ENCODE measurements at regions not wholly inside any gene's neighbourhood (a gene's known extent, or its start where the extent isn't known, plus 50 kb on each side); places are given as distances from the start of the nearest gene placed in this dataset.
"Not testable (repeated sequence)": the region's sequence is repeated elsewhere in the genome, so short reads cannot be mapped to it uniquely, and the experiment has no call there.

DNA sequence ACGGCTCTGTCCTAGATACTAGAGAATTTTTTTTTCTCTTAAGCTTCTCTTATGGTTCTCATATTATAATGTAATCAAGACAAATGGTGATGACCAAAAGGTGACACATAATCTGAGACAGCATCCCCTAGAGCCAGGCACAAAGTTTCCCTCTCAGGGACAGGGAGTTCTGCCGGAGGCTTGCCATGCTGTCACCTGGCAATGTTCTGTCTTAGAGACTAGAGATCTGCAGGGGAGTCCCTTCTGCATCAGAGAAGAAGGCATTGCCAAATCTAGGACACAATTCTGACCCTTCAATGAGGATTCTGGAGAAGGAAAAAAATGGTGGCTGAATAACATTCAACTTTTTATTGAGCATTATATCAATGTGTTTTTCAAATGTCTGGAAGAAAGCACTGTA, 261.2 kb upstream of the TRPC7 start:
- DNase-seq (ENCODE audit: low read depth in 4 of 4, low spot score in 1 of 4), result no peak

DNA sequence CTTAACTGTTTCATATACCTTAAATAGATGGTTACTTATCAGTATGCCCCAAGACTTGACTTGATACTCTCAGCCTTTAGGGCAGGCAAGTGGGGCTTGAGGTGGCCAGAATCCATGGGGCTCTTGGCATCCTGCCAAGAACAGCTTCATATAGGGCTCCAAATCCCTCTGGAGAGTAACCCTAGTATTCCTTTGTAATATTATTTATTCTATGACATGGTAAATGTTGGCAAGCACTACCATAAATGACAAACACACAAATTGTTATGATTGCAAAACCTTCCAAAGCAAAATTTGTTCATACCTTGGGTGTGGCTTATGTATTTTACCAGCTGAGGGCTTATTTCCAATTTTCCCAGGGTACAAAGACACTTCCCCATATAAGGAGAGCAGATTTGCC, 257.4 kb upstream of the TRPC7 start:
- no peak for DNase-seq (ENCODE audit: low read depth in 4 of 4, low spot score in 1 of 4)

DNA sequence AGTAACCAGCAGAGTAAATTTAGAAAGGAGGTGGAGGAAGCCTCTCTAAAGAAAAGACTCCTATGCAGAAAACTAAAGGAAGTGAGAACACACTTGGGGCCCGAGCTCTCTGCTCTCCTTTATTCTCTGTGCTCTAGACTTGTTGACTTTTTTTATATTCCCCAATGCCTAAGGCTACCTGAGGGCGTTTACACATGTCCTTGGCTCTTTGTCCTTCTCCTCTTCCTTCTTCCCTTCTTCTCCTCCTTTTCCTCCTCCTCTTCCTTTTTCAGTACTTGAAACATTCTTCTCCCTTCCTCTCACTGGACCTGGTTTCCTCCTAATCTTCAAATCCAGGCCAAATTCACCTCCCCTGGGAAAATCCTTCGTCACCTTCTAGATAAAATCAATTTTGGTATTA, 256.4 kb upstream of the TRPC7 start:
- no peak for DNase-seq (ENCODE audit: low read depth in 4 of 4, low spot score in 1 of 4)

DNA sequence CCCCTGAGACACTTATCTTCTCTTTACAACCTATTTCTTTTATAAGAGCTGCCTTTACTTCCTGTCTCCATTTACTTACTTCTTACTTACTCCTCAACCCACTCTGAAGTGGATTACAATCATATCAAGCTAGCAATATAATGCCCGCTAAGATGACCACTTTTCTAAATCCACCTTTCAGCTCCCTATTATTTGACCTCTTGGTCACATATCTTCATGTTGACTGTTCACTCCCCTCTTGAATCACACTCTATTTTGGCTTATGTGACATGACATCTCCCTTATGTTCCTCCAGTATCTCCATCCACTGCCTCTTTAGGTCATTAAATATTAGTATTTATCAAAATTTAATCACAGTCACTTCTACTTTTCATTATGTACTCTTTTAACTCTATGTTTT, 255.3 kb upstream of the TRPC7 start:
- DNase-seq (ENCODE audit: low read depth in 4 of 4, low spot score in 1 of 4), result no peak

DNA sequence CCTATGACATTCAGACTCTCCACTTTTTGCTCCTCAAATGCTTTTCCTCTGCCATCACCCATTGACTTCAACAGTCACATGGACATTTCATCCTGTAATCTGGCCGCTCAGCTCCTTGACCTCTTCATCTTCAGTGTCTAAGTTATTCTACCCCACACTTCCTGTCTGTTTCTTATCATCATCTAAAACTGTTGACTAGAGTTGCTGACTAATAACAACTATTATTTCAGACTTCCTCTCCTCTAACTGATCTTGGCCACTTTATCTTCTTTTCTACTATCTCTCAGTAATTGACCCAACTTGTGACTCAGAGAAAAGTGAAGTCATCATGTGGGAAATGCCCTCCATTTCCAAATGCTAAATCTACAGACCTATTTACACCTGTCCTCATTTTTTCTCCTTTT, 254.7 kb upstream of the TRPC7 start:
- no peak for DNase-seq (ENCODE audit: low read depth in 4 of 4, low spot score in 1 of 4)

DNA sequence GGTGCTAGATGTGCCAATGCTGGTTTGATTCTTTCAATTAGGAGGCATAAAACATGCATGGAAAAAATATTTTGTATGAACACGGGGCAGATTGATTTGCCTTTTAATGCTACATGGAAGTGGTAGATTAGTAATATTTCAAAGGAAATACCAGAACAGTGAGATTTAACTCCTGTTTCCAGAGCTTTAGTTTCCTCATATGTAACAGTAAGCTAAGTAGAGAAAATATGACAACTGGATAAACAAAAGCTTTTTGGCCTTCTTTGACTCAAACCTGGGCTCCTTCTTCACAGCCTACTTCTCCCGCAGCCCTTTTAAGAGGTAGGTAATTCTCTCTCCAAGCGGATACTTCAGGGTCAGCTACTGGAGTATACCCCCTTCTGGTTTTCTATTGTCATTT, 254.2 kb upstream of the TRPC7 start:
- no peak for DNase-seq (ENCODE audit: low read depth in 4 of 4, low spot score in 1 of 4)

DNA sequence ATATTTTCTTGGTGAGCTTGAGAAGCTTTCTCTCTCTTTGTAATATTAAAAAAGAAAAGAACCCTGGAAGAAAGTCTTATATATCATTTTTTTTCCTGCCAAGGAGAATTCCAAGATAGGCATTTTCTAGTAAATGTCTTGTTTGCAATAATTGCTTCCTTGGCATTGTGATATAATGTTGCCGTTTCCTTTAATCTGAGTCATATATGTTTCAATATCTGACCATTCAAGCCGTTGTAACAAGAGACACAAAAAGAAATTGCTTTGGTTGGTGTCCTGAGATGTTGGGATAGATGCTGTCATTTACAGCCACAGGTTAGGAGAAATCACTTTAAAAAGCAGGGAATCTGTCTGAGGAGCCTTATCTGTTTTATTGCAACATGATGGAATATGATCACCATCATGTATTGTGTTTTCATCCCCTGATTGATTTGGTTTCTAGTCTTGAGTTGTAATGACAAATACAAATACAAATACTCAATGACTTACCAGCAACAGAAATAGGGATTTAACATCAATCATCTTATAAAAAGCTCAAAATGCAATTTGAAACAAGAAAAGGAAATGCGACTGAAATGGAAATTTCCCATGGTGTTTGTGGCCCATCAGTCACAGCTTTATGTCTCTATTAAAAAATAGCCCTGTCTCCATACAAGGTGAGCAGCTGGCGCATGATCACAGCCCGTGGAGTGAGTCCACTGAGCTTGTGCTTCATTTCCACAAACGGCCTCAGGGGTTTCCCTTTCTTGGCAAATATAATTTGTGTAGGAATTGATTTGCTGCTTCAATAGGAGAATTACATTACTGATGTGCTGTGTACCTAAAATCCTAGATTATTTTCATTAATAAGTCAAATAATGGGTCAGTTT, 250.1 kb upstream of the TRPC7 start:
- no peak for DNase-seq (ENCODE audit: low read depth in 4 of 4, low spot score in 1 of 4)

DNA sequence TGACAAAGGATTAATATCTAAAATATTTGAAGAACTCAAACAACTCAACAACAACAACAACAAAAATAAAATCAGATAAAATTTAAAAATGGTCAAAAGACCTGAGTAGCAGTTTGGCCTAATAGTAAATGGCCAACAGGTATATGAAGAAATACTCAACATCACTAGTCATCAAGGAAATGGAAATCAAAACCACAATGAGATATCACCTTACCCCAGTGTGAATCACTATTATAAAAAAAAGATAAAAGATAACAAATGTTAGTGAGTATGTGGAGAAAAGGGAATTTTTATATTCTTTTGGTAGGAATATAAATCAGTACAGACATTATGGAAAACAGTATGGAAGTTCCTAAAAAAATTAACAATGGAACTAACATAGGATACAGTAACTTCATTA, 247.9 kb upstream of the TRPC7 start:
- no peak for DNase-seq (ENCODE audit: low read depth in 4 of 4, low spot score in 1 of 4)

DNA sequence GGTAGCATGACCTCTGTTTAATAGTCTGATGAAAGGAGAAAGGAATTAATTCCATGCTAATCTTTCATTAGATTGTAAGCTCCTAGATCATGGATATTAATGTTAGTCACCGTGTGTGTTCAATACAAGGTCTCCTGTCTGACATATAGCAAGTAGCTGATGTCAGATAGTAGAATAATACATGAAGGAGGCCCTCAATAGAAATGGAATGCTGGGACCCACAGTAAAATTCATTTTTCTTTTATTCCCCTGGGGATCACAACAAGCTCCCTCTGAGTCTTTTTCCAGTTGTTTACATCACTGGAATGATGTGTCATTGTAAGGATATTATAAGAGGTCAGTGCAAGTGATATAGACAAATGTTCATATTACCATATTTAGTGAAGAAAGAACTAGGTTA, 240.3 kb upstream of the TRPC7 start:
- DNase-seq (ENCODE audit: low read depth in 4 of 4, low spot score in 1 of 4), result no peak

DNA sequence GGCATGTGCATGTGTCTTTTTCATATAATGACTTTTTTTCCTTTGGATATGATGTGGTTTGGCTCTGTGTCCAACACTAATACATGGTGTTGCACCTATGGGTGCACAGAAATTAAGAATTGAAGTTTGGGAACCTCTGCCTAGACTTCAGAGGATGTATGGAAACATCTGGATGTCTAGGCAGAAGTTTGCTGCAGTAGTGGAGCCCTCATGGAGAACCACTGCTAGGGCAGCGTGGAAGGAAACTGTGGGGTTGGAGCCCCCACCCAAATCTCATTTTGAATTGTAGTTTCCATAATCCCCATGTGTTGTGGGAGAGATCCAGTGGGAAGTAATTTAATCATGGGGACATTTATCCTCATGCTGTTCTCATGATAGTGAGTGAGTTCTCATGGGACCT, 235.0 kb upstream of the TRPC7 start:
- no peak for DNase-seq (ENCODE audit: low read depth in 4 of 4, low spot score in 1 of 4)

DNA sequence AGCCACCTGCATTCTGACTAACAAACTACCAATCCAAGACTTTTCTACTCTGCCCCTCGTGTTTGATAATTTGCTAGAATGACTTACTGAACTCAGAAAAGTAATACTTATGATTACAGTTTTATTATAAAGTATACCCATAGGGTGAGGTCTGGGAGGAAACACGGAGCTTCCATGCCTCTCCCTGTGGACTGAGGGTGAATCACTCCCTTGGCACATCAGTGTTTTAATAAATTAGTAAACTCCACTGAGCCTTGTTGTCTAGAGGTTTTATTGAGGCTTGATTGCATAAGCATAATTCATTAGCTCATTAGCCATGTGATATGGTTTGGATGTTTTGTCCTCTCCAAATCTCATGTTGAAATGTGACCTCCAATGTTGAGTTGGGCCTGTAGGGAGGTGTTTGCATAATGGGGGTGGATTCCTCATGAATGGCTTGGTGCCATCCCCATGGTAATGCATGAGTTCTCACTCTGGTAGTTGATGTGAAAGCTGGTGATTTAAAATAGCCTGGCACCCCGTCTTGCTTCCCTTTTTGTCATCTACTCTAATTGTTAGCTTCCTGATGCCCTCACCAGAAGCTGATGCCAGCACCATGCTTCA, 233.6 kb upstream of the TRPC7 start:
- DNase-seq (ENCODE audit: low read depth in 4 of 4, low spot score in 1 of 4), result no peak

DNA sequence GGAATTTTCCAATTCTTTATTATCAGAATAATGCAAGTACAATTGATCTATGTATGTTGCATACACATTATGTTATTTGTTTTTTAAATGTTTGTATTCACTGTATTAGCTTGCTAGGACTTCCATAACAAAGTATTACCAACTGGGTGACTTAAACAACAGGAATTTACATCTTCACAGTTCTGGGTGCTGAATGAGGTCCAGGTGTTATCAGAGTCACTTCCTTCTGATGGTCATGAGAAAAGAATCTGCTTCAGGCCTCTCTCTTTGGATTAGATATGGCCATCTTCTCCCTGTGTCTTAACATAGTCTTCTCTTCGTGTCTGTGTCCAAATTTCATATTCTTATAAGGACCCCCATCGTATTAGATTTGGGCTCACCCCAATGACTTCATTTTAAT, 229.1 kb upstream of the TRPC7 start:
- no peak for DNase-seq (ENCODE audit: low read depth in 4 of 4, low spot score in 1 of 4)

DNA sequence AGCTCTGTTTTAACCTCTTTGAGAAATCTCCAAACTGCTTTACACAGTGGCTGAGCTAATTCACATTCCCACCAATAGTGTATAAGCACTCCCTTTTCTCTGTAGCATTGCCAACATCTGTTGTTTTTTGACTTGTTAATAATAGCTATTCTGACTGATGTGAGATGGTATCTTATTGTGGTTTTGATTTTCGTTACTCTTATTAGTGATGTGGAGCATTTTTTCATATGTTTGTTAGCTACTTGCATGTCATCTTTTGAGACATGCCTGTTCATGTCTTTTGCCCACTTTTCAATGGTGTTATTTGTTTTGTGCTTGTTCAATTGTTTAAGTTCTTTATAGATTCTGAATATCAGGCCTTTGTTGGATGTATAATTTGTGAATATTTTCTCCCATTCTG, 225.2 kb upstream of the TRPC7 start:
- DNase-seq (ENCODE audit: low read depth in 4 of 4, low spot score in 1 of 4), result no peak

DNA sequence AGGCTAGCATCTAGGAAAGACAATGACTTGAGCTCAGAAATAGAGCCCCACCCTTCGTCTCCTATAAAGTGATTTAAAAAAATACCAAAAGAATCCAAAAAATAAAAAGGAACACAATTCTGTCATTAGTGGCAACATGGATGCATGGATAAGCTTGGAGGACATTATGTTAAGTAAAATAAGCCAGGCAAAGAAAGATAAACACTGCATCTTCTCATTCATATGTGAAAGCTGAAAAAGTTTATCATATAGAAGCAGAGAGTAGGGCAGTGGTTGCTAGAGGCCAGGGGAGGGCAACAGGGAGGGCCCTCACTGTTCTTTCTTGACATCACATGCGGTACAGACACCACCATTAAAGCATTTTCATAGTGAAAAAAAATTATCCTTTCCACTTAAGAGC, 220.9 kb upstream of the TRPC7 start:
- DNase-seq (ENCODE audit: low read depth in 4 of 4, low spot score in 1 of 4), result no peak

DNA sequence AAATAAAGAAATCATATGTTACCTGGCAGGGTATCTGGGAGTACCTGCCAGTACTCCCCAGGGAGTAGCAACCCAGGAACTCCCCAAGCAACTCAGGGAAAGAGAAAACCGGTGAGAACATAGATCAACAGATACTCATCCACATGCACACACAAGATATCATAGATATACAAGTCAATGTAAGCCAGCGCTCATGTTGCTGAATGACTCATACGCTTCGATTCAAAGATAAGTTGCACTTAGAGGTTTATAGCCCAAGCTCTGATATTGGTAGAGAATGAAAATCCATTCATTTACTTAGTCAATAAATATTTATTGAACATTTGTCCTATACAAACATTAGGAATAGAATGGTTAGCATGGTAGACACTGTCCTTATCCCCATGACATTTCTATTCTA, 219.1 kb upstream of the TRPC7 start:
- DNase-seq (ENCODE audit: low read depth in 4 of 4, low spot score in 1 of 4), result no peak

DNA sequence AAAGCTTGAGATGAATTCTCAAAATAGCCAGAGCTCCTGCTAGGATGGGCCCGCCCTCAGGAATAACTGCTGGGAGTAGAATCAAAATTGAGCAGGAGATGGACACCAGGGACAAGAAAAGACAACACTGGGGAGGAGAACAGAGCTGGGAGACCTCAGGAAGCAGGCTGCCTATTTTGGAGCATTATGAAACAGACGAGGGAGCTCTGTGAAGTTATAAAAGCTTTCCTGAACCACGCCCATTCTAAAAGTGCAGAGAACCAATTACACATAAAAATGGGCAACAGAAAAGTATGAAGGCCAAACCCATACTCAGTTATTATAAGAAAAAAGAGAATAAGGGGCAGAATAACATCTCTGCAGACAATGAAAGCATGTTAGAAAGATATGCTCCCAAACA, 213.9 kb upstream of the TRPC7 start:
- no peak for DNase-seq (ENCODE audit: low read depth in 4 of 4, low spot score in 1 of 4)

DNA sequence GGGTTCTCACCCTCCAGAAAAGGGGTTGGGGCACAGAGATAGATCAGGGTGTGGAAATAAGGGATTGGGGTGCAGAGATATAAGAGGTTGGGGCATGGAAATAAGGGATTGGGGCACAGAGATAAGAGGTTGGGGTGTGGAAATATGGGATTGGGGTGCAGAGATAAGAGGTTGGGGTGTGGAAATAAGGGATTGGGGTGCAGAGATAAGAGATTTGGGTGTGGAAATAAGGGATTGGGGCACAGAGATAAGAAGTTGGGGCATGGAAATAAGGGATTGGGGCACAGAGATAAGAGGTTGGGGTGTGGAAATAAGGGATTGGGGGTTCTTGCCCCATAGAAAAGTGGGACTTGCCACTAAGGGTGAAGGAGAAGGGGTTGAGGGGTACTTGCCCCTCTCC, 204.5 kb upstream of the TRPC7 start:
- DNase-seq (ENCODE audit: low read depth in 4 of 4, low spot score in 1 of 4), result not testable (repeated sequence)

DNA sequence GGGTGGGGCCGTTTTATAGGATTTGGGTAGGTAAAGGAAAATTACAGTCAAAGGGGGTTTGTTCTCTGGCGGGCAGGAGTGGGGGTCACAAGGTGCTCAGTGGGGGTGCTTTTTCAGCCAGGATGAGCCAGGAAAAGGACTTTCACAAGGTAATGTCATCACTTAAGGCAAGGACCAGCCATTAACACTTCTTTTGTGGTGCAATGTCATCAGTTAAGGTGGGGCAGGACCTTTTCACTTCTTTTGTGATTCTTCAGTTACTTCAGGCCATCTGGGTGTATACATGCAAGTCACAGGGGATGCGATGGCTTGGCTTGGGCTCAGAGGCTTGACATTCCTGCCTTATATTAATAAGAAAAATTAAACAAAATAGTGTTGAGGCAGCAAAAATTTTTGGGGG, 200.1 kb upstream of the TRPC7 start:
- DNase-seq (ENCODE audit: low read depth in 4 of 4, low spot score in 1 of 4), result not testable (repeated sequence)

DNA sequence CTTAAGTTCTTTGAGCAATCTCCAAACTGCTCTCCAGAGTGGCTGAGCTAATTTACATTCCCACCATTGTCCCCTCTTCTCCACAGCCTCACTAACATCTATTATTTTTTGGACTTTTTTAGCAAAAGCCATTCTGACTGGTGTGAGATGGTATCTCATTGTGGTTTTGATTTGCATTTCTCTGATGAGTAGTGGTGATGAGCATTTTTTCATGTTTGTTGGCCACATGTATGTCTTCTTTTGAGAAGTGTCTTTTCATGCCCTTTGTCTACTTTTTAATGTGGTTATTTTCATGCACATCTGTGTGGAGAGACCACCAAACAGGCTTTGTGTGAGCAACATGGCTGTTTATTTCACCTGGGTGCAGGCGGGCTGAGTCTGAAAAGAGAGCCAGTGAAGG, 199.7 kb upstream of the TRPC7 start:
- not testable (repeated sequence) for DNase-seq (ENCODE audit: low read depth in 4 of 4, low spot score in 1 of 4)

DNA sequence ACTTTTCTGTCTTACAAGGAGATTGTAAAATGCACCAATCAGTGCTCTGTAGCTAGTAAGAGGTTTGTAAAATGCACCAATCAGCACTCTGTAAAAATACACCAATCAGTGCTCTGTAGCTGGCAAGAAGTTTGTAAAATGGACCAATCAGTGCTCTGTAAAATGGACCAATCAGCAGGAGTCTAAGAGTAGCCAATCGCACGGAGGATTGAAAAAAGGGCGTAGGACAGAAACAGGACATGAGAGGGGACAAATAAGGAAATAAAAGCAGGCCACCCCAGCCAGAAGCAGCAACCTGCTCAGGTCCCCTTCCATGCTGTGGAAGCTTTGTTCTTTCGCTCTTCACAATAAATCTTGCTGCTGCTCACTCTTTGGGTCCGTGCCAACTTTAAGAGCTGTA, 199.1 kb upstream of the TRPC7 start:
- DNase-seq (ENCODE audit: low read depth in 4 of 4, low spot score in 1 of 4), result not testable (repeated sequence)

DNA sequence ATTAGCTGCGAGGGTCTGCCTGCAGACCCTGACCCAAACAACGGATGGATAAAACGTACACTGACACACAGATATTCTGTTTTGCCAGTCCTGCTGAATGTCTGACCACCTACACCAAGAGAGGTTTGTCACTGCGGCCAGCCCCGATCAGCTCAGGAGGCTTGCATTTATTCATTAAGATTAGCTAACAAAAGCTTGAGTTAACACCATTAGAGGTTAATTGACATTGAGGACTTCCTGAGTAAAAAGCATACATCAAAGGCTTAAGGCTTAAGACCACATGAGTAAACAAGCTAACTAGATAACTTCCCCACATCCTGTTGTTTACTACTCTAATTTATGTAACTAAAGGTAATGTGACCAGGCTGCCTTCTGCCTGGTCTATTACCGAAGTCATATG, 198.1 kb upstream of the TRPC7 start:
- DNase-seq (ENCODE audit: low read depth in 4 of 4, low spot score in 1 of 4), result no peak

DNA sequence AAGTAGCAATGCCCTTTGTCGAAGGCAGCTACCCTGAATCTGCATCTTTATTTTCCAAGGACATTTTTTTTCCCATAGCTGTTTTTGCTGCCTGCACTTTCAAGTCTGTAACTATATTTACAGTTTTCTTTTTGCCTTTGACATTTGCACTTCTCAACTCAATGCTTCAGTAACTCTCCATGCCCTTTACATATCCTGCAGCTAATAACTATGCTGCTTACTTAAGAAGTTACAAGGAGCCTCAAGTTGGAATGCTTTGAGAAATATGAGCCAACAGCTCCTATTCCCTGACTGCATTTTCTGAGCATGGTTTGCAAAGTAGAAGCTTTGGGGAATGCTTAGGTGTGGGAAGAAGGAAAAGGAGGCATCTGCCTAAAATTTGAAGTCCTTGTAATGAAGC, 194.8 kb upstream of the TRPC7 start:
- DNase-seq (ENCODE audit: low read depth in 4 of 4, low spot score in 1 of 4), result no peak

DNA sequence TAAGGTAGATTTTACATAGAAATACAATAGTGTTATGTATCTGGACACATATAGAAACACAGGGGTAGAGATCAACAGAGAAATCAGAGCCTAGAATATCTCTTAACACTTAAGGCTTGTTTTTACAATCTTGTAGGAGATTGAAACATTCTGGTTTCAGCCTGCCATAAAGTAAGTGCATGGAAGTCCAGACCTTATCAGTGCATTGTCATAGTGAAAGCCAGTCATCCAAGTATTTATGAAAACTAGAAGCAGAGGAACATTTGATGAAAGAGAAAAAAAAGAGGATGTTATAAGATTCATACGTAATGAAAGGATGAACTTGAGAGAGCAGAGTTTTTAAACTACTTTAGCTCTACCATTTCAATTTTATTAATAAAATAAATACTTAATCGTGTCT, 194.3 kb upstream of the TRPC7 start:
- DNase-seq (ENCODE audit: low read depth in 4 of 4, low spot score in 1 of 4), result no peak

Data from stimulated activated CD4-positive, alpha-beta T cell treated with anti-CD3 and anti-CD28 coated beads, Interleukin-1b, Interleukin-23, amount 100 ng/mL, for 24 hours (primary cell).